ENCODE measurements at regions not wholly inside any gene's neighbourhood (a gene's known extent, or its start where the extent isn't known, plus 50 kb on each side); places are given as distances from the start of the nearest gene placed in this dataset.

GRCh38 chr1:193432979-193433587 lies 246.7 kb upstream of the B3GALT2 start:
- no peak for TF ChIP-seq CTCF (IDR thresholded peaks at IDR 0.05; ENCODE audit: insufficient read depth, low read depth, low read length)
- no peak for DNase-seq (ENCODE audit: low read depth)
- H3K4me3 ChIP-seq (ENCODE audit: low read depth, low read length): no peak overlapping the region

GRCh38 chr1:193431265-193431977 lies 245.0 kb upstream of the B3GALT2 start:
- DNase-seq (ENCODE audit: low read depth): no peak
- H3K4me3 ChIP-seq (ENCODE audit: low read depth, low read length): no peak overlapping the region
- TF ChIP-seq CTCF (IDR thresholded peaks at IDR 0.05; ENCODE audit: insufficient read depth, low read depth, low read length): no peak

GRCh38 chr1:193427524-193427923 lies 241.1 kb upstream of the B3GALT2 start:
- H3K4me3 ChIP-seq (ENCODE audit: low read depth, low read length): no peak overlapping the region
- DNase-seq (ENCODE audit: low read depth): no peak
- no peak for TF ChIP-seq CTCF (IDR thresholded peaks at IDR 0.05; ENCODE audit: insufficient read depth, low read depth, low read length)

- TF ChIP-seq CTCF (IDR thresholded peaks at IDR 0.05; ENCODE audit: insufficient read depth, low read depth, low read length): no peak
- H3K4me3 ChIP-seq (ENCODE audit: low read depth, low read length): no peak overlapping the region
- DNase-seq (ENCODE audit: low read depth): no peak
Measured at GRCh38 chr1:193426061-193426460, 239.6 kb upstream of the B3GALT2 start.

- no peak for TF ChIP-seq CTCF (IDR thresholded peaks at IDR 0.05; ENCODE audit: insufficient read depth, low read depth, low read length)
- no peak for DNase-seq (ENCODE audit: low read depth)
Measured at GRCh38 chr1:193421487-193421886, 235.1 kb upstream of the B3GALT2 start.

GRCh38 chr1:193419295-193419694 lies 232.9 kb upstream of the B3GALT2 start:
- no peak for TF ChIP-seq CTCF (IDR thresholded peaks at IDR 0.05; ENCODE audit: insufficient read depth, low read depth, low read length)
- no peak for DNase-seq (ENCODE audit: low read depth)

More at GRCh38 chr1:193421487-193421886, 235.1 kb upstream of the B3GALT2 start:
- no peak overlapping the region for H3K4me3 ChIP-seq (ENCODE audit: low read depth, low read length)

GRCh38 chr1:193418745-193419058 lies 232.3 kb upstream of the B3GALT2 start:
- no peak for TF ChIP-seq CTCF (IDR thresholded peaks at IDR 0.05; ENCODE audit: insufficient read depth, low read depth, low read length)
- DNase-seq (ENCODE audit: low read depth): no peak
- peak overlapping the region; percentile 56 for H3K4me3 ChIP-seq (ENCODE audit: low read depth, low read length)

More at GRCh38 chr1:193419295-193419694, 232.9 kb upstream of the B3GALT2 start:
- no peak overlapping the region for H3K4me3 ChIP-seq (ENCODE audit: low read depth, low read length)

All from fibroblast of villous mesenchyme (primary cell).